Prostate gland (tissue), 2 donors: ENCODE measurements at regions not wholly inside any gene's neighbourhood (a gene's known extent, or its start where the extent isn't known, plus 50 kb on each side); places are given as distances from the start of the nearest gene placed in this dataset.

Source experiments
- DNase-seq: peaks from one replicate; pipeline ENCODE4 v3.0.0-alpha.2; 2019; ENCODE audit warnings: low spot score
- H3K27ac ChIP-seq, 2 donors: fragments of 200-600 bp; sonication (generic); 2 replicates each; pipeline ENCODE4 v1.5.1; 2017 to 2019
- H3K27me3 ChIP-seq: fragments of 200-600 bp; sonication (generic); replicated peaks from 2 replicates; pipeline ENCODE4 v1.5.1; 2019; ENCODE audit not compliant: insufficient read depth
- H3K36me3 ChIP-seq, 2 donors: fragments of 200-600 bp; sonication (generic); 1 replicate in 1 of 2; 2 replicates in 1 of 2; pipeline versions ENCODE4 v1.5.1 to v1.8.1; 2017 to 2019
- H3K4me1 ChIP-seq: fragments of 200-600 bp; sonication (generic); replicated peaks from 2 replicates; pipeline ENCODE4 v1.5.1; 2019
- H3K4me3 ChIP-seq, 2 donors: fragments of 200-600 bp; sonication (generic); 2 replicates each; pipeline ENCODE4 v1.5.1; 2017 to 2019
- H3K9me3 ChIP-seq: fragments of 200-600 bp; sonication (generic); 2 replicates; pipeline ENCODE4 v1.5.1; 2017
- POLR2A ChIP-seq: fragments of 450-650 bp; IDR thresholded peaks from one replicate; pipeline ENCODE4 v1.6.1; 2016; ENCODE audit warnings: antibody characterized with exemption, mild to moderate bottlenecking
- POLR2AphosphoS5 ChIP-seq: sonication (generic); formaldehyde crosslinking; IDR thresholded peaks from one replicate; pipeline ENCODE4 v1.6.1; 2017; ENCODE audit warnings: antibody characterized with exemption
- WGBS: methylation state at CpG from one replicate; pipeline ENCODE4 v1.1.5; 2018; 5-methylcytosine and 5-hydroxymethylcytosine counted together
- intact Hi-C: fragments of 100-400 bp; cut with DNase I; formaldehyde crosslinking; loops from one replicate; pipeline ENCODE4 v1.14.2; 2022
- TF ChIP-seq, protein P1 (sequence below), 4 experiments: fragments of 200-600 bp in 2 of 4; fragments of 450-650 bp in 2 of 4; sonication (generic) in 2 of 4; IDR thresholded peaks; 1 replicate in 3 of 4; 2 replicates in 1 of 4; pipeline ENCODE4 v1.5.1; 2016 to 2019; ENCODE audit warnings: antibody characterized with exemption in 4 of 4, mild to moderate bottlenecking in 2 of 4, moderate library complexity in 2 of 4

DNA sequence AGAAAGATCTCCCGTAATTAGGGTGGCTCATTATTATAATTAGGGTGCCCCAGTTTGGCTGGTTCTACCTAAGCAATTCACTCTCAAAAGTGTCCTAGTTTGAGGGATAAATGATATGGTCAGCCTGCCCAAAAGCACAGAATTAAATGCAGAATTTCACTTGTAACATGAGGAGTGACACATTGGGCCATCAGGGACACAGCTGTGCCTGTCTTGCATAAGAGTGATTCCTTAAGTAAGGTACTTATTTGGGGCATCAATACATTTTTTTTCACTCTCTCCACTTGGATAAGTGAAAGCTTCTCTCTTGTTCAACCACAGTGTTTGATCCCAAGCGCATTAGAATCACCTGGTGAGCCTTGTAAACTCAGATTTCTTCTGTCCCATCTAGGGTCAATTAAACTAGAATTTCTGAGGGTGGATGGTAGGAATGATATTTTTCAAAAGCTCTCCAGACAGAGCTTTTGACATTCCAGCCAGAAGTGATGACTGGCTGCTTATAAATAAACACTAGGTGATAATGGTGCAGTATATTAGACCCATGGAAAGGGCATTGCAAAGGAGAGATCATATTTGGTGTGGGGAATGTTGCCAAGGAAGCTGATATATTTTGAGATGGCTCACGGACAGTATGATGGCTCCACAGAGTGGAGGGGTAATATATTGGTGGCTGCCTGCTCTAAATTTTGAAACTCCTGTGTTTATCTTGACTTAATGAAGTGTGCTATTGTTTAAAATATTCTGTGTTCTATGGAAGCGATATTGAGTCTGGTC lies 458.1 kb upstream of the RASGRP1 start:
- no peak overlapping the region for H3K4me3 ChIP-seq
- no peaks in the 10 kb centered on the region for H3K27me3 ChIP-seq
- H3K27ac ChIP-seq: no peak overlapping the region
- H3K4me1 ChIP-seq: no peaks in the 10 kb centered on the region
- intact Hi-C loops: no loop called here
- no peaks in the 10 kb centered on the region for H3K9me3 ChIP-seq
- no peak for DNase-seq
- TF ChIP-seq POLR2AphosphoS5 (no peak), POLR2A (no peak)
- TF ChIP-seq, protein P1, sequence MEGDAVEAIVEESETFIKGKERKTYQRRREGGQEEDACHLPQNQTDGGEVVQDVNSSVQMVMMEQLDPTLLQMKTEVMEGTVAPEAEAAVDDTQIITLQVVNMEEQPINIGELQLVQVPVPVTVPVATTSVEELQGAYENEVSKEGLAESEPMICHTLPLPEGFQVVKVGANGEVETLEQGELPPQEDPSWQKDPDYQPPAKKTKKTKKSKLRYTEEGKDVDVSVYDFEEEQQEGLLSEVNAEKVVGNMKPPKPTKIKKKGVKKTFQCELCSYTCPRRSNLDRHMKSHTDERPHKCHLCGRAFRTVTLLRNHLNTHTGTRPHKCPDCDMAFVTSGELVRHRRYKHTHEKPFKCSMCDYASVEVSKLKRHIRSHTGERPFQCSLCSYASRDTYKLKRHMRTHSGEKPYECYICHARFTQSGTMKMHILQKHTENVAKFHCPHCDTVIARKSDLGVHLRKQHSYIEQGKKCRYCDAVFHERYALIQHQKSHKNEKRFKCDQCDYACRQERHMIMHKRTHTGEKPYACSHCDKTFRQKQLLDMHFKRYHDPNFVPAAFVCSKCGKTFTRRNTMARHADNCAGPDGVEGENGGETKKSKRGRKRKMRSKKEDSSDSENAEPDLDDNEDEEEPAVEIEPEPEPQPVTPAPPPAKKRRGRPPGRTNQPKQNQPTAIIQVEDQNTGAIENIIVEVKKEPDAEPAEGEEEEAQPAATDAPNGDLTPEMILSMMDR (IDR thresholded peaks at IDR 0.05): no peak
- no peaks in the 10 kb centered on the region for H3K36me3 ChIP-seq
- 93% methylated on average over 4 of the region's 4 CpGs for WGBS

- DNase-seq: no peak
- 92% methylated on average over 4 of the region's 4 CpGs for WGBS
- no peak for TF ChIP-seq POLR2A
- H3K4me3 ChIP-seq: no peak overlapping the region
- H3K27me3 ChIP-seq: no peaks in the 10 kb centered on the region
- H3K9me3 ChIP-seq: no peaks in the 10 kb centered on the region
- H3K36me3 ChIP-seq: no peaks in the 10 kb centered on the region
- intact Hi-C loops: no loop called here
- no peaks in the 10 kb centered on the region for H3K4me1 ChIP-seq
- no peak overlapping the region for H3K27ac ChIP-seq
Measured at GRCh38 chr15:39025321-39025720, 460.7 kb upstream of the RASGRP1 start.

DNA sequence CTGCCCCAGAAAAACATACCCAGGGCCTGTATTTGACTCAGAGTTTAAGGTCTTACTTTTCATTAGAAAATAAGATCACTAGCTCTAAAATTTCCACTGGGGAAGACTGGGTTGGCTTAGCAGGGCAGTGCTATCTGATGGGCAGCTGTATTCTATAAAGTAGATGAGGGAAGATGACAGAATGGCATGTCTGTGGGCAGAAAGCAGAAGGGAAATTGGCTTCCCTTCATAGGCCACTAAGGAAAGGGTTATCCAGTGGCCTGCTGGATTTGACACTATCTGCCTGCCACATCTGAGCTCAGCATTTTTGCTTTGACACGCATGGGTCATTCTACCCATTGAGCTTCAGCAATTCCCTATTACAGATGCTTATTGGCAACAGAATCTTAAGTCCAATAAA lies 461.3 kb upstream of the RASGRP1 start:
- DNase-seq: no peak
- intact Hi-C loops: no loop called here
- WGBS: 92% methylated on average over 1 of the region's 1 CpG
- H3K27me3 ChIP-seq: no peaks in the 10 kb centered on the region
- H3K36me3 ChIP-seq: no peaks in the 10 kb centered on the region
- H3K27ac ChIP-seq: no peak overlapping the region
- H3K4me1 ChIP-seq: no peaks in the 10 kb centered on the region
- H3K9me3 ChIP-seq: no peaks in the 10 kb centered on the region
- TF ChIP-seq, protein P1 (IDR thresholded peaks at IDR 0.05): no peak
- TF ChIP-seq POLR2AphosphoS5 (no peak), POLR2A (no peak)
- no peak overlapping the region for H3K4me3 ChIP-seq

DNA sequence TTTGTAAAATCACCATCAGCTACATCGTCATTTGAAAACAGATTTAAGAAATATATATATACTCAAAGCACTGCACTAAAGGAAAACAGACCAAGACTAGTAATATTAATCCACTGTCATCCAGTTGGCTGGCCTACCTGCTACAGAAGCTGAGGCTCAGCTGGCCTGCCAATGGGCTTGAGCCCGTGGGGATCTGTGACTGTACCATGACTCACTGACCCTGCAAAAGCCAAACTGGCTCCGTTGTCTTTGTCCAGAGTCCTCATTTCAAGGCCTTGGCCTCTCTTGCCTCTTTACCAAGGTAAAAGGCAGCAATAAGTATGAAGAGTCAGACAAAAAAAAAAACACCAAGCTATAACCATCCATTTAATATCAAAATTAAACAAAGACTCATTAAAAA lies 463.5 kb upstream of the RASGRP1 start:
- H3K4me1 ChIP-seq: no peaks in the 10 kb centered on the region
- no peaks in the 10 kb centered on the region for H3K36me3 ChIP-seq
- no peaks in the 10 kb centered on the region for H3K27me3 ChIP-seq
- H3K4me3 ChIP-seq: no peak overlapping the region
- intact Hi-C loops: no loop called here
- H3K27ac ChIP-seq: no peak overlapping the region
- 88% methylated on average over 3 of the region's 3 CpGs for WGBS
- DNase-seq: no peak
- H3K9me3 ChIP-seq: no peaks in the 10 kb centered on the region
- TF ChIP-seq POLR2A (no peak), POLR2AphosphoS5 (no peak)
- TF ChIP-seq, protein P1 (IDR thresholded peaks at IDR 0.05): no peak

- Histone ChIP-seq H3K4me3 (no peak overlapping the region), H3K36me3 (no peaks in the 10 kb centered on the region), H3K4me1 (no peaks in the 10 kb centered on the region), H3K27ac (no peak overlapping the region), H3K27me3 (no peaks in the 10 kb centered on the region), H3K9me3 (no peaks in the 10 kb centered on the region)
- intact Hi-C loops: no loop called here
- no peak for TF ChIP-seq POLR2A
- TF ChIP-seq POLR2AphosphoS5: no peak
- TF ChIP-seq, protein P1 (IDR thresholded peaks at IDR 0.05): no peak
- WGBS: 91% methylated on average over 1 of the region's 1 CpG
- DNase-seq: no peak
Measured at GRCh38 chr15:39029741-39030140, 465.1 kb upstream of the RASGRP1 start.
